ENCODE measurements at regions not wholly inside any gene's neighbourhood (a gene's known extent, or its start where the extent isn't known, plus 50 kb on each side); places are given as distances from the start of the nearest gene placed in this dataset.

- no peaks in the 10 kb centered on the region for H3K27me3 ChIP-seq
- no peak overlapping the region for H3K4me3 ChIP-seq
- no peak overlapping the region for H3K27ac ChIP-seq
- H3K9me3 ChIP-seq: no peaks in the 10 kb centered on the region
- no peaks in the 10 kb centered on the region for H3K36me3 ChIP-seq
- no peaks in the 10 kb centered on the region for H3K4me1 ChIP-seq
- no peak for DNase-seq (ENCODE audit: extremely low spot score in 2 of 2)
- intact Hi-C loops (cut with DNase I): no loop called here
- TF ChIP-seq CTCF (IDR thresholded peaks at IDR 0.05) (no peak), POLR2A (IDR thresholded peaks at IDR 0.05) (no peak), POLR2AphosphoS5 (IDR thresholded peaks at IDR 0.05; ENCODE audit: insufficient read depth in 1 of 2, low read depth in 1 of 2) (no peak)
These were observed 652.2 kb upstream of the RGMB start for GRCh38 chr5:98121036-98121936.

- TF ChIP-seq CTCF (IDR thresholded peaks at IDR 0.05): no peak
- TF ChIP-seq POLR2AphosphoS5 (IDR thresholded peaks at IDR 0.05; ENCODE audit: insufficient read depth in 1 of 2, low read depth in 1 of 2): no peak
- TF ChIP-seq POLR2A (IDR thresholded peaks at IDR 0.05): no peak
- Histone ChIP-seq H3K4me1 (no peaks in the 10 kb centered on the region), H3K36me3 (no peaks in the 10 kb centered on the region), H3K9me3 (no peaks in the 10 kb centered on the region), H3K27me3 (no peaks in the 10 kb centered on the region), H3K27ac (no peak overlapping the region), H3K4me3 (no peak overlapping the region)
- no peak for DNase-seq (ENCODE audit: extremely low spot score in 2 of 2)
- intact Hi-C loops (cut with DNase I): no loop called here
These were observed 645.2 kb upstream of the RGMB start for GRCh38 chr5:98128271-98128670.

GRCh38 chr5:98128846-98129245 lies 644.6 kb upstream of the RGMB start:
- TF ChIP-seq POLR2AphosphoS5 (IDR thresholded peaks at IDR 0.05; ENCODE audit: insufficient read depth in 1 of 2, low read depth in 1 of 2): no peak
- TF ChIP-seq CTCF (IDR thresholded peaks at IDR 0.05): no peak
- TF ChIP-seq POLR2A (IDR thresholded peaks at IDR 0.05): no peak
- Histone ChIP-seq H3K27ac (no peak overlapping the region), H3K9me3 (no peaks in the 10 kb centered on the region), H3K36me3 (no peaks in the 10 kb centered on the region), H3K4me1 (no peaks in the 10 kb centered on the region), H3K4me3 (no peak overlapping the region), H3K27me3 (no peaks in the 10 kb centered on the region)
- intact Hi-C loops (cut with DNase I): no loop called here
- DNase-seq (ENCODE audit: extremely low spot score in 2 of 2): no peak

GRCh38 chr5:98130261-98131035 lies 643.0 kb upstream of the RGMB start:
- no peak for DNase-seq (ENCODE audit: extremely low spot score in 2 of 2)
- intact Hi-C loops (cut with DNase I): no loop called here
- Histone ChIP-seq H3K4me1 (no peaks in the 10 kb centered on the region), H3K27me3 (no peaks in the 10 kb centered on the region), H3K9me3 (no peaks in the 10 kb centered on the region), H3K27ac (no peak overlapping the region), H3K36me3 (no peaks in the 10 kb centered on the region), H3K4me3 (no peak overlapping the region)
- no peak for TF ChIP-seq CTCF (IDR thresholded peaks at IDR 0.05)
- TF ChIP-seq POLR2A (IDR thresholded peaks at IDR 0.05): no peak
- no peak for TF ChIP-seq POLR2AphosphoS5 (IDR thresholded peaks at IDR 0.05; ENCODE audit: insufficient read depth in 1 of 2, low read depth in 1 of 2)
